HG03097 (cell line): ENCODE measurements at regions not wholly inside any gene's neighbourhood (a gene's known extent, or its start where the extent isn't known, plus 50 kb on each side); places are given as distances from the start of the nearest gene placed in this dataset.
"Not testable (repeated sequence)": the region's sequence is repeated elsewhere in the genome, so short reads cannot be mapped to it uniquely, and the experiment has no call there.

Source experiments
- ATAC-seq: cut with Tn5 transposase; IDR thresholded peaks from one replicate; pipeline ENCODE4 v1.9.1; 2021; ENCODE audit not compliant: unreplicated experiment, low FRiP score

GRCh38 chr3:29005862-29006261 is 275.0 kb upstream of the RBMS3 start:
- no peak for ATAC-seq

DNA sequence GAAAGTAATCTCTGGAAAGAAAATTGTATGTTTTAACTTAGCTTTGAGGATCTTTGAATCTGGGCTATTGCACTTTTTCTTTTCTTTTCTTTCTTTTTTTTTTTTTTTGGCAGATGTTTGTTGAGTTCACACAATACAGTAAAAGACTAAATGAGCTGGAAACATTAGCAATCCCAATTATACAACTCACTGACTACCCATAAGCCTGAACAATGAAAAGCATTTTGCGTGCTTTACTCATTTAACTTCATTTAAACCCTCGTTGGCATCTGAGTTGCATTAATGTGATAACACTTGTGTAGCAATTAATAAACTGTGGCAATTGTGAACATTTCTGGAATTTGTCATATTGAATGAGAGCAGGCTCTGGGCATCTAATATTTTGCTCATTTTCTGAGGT is 269.4 kb upstream of the RBMS3 start:
- ATAC-seq = no peak

- no peak for ATAC-seq
Observed at GRCh38 chr3:29011966-29012365, 268.9 kb upstream of the RBMS3 start.

- ATAC-seq = no peak
Observed at GRCh38 chr3:29022976-29023375, 257.9 kb upstream of the RBMS3 start.

GRCh38 chr3:29026286-29026685 is 254.6 kb upstream of the RBMS3 start:
- peak; percentile 99 for ATAC-seq

- ATAC-seq = no peak
Observed at GRCh38 chr3:29026959-29027358, 253.9 kb upstream of the RBMS3 start.

DNA sequence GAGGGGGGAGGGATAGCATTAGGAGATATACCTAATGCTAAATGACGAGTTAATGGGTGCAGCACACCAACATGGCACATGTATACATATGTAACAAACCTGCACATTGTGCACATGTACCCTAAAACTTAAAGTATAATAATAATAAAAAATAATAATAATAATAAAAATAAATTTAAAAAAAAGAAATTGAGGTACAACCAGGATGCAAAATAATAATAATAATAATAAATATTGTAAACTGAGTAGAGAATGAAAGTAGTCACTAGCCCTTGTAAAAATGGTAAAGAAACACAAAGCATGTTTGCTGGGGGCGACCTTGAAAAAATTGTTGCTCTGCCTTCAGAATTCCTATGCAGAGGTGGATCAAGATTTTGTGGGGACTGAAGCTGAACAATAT is 249.7 kb upstream of the RBMS3 start:
- not testable (repeated sequence) for ATAC-seq

GRCh38 chr3:29033511-29033910 is 247.4 kb upstream of the RBMS3 start:
- no peak for ATAC-seq

DNA sequence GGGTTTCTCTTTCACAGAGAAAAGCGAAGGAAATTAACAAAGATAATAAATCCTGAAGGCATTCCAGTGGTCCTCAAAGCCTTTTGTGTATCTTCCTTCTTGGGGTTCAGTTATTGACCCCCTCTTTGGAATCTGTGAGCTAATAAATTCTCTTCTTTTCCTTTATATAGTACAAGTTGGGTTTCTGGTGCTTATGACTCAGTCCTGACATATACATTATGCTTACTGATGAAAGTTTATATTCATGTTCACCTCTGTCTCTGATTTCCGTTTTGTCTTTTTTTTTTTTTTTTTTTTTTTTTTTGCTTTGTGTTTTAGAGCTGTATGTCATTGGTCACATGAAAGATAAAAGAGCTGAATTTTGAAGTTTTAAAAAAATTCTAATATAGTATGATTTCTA is 230.7 kb upstream of the RBMS3 start:
- no peak for ATAC-seq

DNA sequence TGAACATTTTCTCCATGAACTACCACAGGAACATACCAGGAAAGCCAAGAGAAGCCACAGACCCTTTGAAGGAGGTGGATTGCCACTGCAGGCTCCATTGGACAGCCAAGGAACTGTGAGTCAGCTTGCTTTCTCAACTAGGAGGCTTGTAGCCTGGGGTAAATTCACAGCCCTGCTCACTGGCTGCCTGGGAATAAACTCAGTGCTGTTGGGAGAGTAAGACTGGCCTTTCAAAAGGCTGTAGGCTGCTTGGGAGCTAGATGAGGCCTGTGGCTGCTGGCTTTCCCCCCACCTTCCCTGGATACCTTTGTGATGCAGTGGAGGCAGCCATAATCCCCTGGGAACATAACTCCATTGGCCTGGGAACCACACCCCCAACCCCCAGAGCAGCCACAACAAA is 223.5 kb upstream of the RBMS3 start:
- no peak for ATAC-seq

- no peak for ATAC-seq
Observed at GRCh38 chr3:29064085-29064484, 216.8 kb upstream of the RBMS3 start.

- ATAC-seq = no peak
Observed at GRCh38 chr3:29065211-29065785, 215.6 kb upstream of the RBMS3 start.

DNA sequence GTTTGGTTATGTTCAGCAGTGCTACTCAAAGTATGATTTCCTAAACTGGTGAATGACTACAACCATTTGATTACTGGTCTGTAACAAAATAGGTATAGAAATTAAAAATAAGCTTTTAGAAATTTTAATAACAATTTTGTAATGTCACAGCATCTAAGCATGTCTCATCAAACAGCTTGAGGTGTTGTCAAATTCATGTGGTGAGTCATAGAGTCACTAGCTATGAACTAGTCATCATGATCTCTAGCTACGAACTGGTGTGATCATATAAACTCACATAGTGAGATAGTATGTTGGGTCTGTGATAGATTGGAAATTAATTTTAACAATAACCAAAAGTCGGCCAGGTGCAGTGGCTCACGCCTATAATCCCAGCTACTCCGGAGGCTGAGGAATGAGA is 213.9 kb upstream of the RBMS3 start:
- no peak for ATAC-seq

GRCh38 chr3:29070959-29071634 is 209.8 kb upstream of the RBMS3 start:
- ATAC-seq = no peak

DNA sequence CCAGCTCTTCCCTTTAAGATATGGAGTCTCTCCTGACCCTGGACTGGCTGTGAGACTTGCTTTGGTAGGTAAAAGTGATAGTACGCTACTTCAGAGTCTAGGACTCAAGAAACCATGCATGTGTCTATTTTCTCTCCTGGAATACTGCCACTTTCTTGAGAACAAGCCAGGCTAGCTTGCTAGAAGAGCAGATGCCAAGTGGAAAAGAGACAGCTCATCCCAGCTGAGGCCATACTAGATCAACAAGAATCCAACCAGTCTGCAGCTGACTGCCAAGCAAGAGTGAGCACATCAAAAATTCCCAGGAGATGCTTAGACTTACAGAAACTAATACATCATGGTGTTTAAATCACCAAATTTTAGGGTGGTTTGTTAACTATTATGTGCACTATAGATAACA is 208.3 kb upstream of the RBMS3 start:
- no peak for ATAC-seq

GRCh38 chr3:29077356-29077755 is 203.5 kb upstream of the RBMS3 start:
- no peak for ATAC-seq

DNA sequence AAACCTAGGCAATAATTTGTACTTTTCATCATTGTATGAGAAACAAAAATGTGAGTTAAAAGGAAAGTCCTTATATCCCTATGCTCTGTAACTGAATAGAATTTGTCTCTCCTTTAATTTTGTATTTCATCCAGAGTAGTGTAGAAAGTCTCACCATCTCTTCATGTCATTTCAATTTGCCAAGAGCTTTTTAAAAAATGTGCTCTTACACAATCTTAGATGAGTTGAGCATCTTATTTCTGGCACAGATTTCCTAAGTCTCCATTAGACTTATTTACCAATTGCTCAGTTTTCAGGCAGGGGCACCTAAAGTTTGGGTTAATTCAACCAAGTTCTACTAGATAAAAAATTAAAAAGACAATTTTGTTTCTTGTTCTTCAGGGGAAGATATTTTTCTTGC is 201.5 kb upstream of the RBMS3 start:
- ATAC-seq = no peak

DNA sequence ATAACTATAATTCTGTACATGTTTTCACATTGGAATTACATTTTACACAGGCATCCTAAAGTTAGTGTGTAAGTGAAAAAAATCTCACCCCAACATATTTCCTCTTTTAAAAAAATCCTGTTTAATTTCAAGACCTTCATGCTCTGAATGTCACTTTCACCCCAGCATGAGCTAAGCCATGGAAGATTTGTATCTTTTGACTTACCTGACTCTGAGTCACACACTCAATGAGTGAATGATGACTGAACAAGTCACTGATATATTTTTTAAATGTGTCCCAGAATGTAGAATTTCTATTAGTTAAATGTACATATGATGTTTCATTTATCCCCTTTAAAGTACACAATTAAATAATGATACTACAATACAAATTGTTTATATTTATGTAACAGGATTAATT is 199.9 kb upstream of the RBMS3 start:
- ATAC-seq = no peak

DNA sequence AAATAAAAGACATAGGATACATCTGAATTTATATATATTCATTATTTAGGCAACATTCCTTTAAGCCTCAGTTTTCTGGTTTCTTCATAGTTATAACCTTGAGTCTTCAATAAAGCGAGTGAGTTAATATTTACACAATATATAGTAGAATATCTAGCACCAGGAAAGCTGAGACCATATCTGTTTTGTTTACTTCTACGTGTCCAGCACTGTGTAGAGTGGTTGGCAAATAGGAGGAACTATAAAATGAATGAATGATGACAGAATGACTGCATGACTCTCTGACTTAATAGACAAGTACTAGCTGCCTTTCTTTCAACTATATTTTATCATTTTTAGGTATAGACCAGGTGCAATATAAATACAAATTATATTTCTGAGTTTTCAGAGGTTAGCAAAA is 197.8 kb upstream of the RBMS3 start:
- no peak for ATAC-seq

DNA sequence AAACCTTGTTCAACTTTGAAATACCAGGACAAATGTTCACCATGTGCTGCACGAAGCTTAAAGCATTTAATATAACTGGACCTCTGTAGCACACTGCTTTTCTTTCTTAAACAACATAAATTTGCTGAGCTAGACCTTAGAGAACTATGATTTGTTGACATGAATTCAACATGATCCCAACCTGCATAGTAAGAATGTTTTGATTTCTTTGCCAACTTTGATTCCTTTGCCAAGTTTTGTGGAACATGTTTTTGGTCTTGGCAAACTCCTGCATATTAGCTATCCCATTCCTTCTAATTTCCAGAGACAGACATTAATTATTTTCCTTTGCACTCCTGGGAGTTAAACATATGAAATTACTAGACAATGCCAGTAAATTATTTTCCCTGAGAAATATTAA is 197.2 kb upstream of the RBMS3 start:
- ATAC-seq = no peak

GRCh38 chr3:29088579-29088978 is 192.3 kb upstream of the RBMS3 start:
- no peak for ATAC-seq

DNA sequence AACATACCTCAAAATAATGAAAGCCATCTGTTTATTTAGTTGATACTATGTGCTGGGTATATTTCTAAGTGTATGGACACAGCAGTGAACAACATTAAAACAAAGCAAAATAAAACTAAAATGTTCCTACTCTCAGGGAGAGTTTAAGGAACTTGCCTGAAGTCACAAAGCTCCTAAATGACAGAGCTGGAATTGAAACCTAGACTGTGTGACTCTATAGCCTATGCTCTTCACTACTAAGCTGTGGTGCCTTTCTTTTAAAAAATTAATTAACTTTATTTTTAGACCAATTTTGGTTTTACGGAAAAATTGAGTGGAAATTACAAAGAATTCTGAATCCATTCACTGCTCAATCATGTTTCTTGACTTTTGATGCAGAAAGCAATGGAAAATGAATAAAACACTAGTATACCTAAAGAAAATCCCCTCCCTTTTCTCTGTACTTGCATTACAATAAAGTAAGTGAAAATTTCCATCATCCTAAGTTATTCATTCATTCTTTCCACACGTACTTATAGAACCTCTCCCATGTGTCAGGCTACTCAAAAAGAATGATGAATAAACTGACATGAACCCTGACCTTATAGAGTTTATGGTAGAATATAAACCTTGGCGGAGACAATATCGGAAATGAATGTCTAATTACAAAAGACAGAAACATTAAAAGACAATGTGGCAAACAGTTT is 189.8 kb upstream of the RBMS3 start:
- ATAC-seq = no peak
